ENCODE measurements at regions not wholly inside any gene's neighbourhood (a gene's known extent, or its start where the extent isn't known, plus 50 kb on each side); places are given as distances from the start of the nearest gene placed in this dataset.

- TF ChIP-seq POLR2A (IDR thresholded peaks at IDR 0.05): no peak
- TF ChIP-seq CTCF (IDR thresholded peaks at IDR 0.05): no peak
These were observed 86.4 kb downstream of the OSR1 start for GRCh38 chr2:19272039-19272438.

All from gastroesophageal sphincter (tissue), 3 donors.